DOHH2 (cell line): ENCODE measurements at regions not wholly inside any gene's neighbourhood (a gene's known extent, or its start where the extent isn't known, plus 50 kb on each side); places are given as distances from the start of the nearest gene placed in this dataset.

Experiments
- CTCF ChIP-seq: fragments of 200-600 bp; sonication (generic); IDR thresholded peaks from one replicate; pipeline ENCODE4 v1.5.1; 2014; ENCODE audit warnings: antibody characterized with exemption, mild to moderate bottlenecking, low read depth, low read length; ENCODE audit not compliant: poor library complexity, severe bottlenecking
- EZH2phosphoT487 ChIP-seq: fragments of 200-600 bp; sonication (generic); IDR thresholded peaks from 2 replicates; pipeline ENCODE4 v1.6.1; 2017; ENCODE audit warnings: borderline replicate concordance, mild to moderate bottlenecking, antibody characterized with exemption, low read length, moderate library complexity, mixed read lengths

- TF ChIP-seq CTCF (no peak), EZH2phosphoT487 (no peak)
Measured at GRCh38 chr2:66331176-66331575, 103.7 kb upstream of the MEIS1 start.
